H7 (cell line): ENCODE measurements at regions not wholly inside any gene's neighbourhood (a gene's known extent, or its start where the extent isn't known, plus 50 kb on each side); places are given as distances from the start of the nearest gene placed in this dataset.
"Not testable (repeated sequence)": the region's sequence is repeated elsewhere in the genome, so short reads cannot be mapped to it uniquely, and the experiment has no call there.

Source experiments
- DNase-seq: peaks from one replicate; pipeline ENCODE4 v3.0.0; 2012
- H3K27me3 ChIP-seq: 2 replicates; pipeline ENCODE4 v1.6.0; 2011; ENCODE audit warnings: mild to moderate bottlenecking, low read length; ENCODE audit not compliant: control insufficient read depth, insufficient read depth
- H3K36me3 ChIP-seq: replicated peaks from 2 replicates; pipeline ENCODE4 v1.5.1; 2011; ENCODE audit warnings: low read length; ENCODE audit not compliant: control insufficient read depth, insufficient read depth
- H3K4me3 ChIP-seq: 2 replicates; pipeline ENCODE4 v1.5.1; 2011; ENCODE audit warnings: low read depth, mild to moderate bottlenecking, control low read depth, low read length, moderate library complexity; ENCODE audit not compliant: insufficient read depth

DNA sequence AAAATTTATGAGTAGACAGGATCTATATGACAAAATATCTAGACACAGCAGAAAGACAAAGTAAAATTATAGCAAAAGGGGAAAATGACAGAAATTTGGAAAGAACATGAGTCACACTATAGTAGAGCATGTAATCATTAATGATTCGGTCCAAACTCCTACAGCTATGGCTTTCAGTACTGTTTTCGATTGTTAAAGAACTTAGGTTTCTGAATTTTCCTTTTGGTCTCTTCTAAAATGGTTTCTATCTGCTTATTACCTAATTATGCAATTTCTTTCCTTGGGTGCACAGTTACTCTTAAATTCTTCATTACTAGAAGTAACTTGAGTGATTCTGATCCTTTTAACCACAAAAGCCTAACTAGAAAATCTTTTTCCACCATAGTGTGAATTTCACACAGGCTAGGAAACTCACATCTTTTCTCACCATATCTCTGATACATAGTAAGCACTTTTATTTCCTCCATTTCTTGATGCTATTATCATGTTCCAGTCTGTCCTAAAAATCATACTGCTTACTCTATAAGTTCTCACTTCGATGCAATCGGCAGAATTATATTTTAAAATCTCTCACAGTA lies 1101.4 kb downstream of the PCDH9 start:
- no peaks in the 10 kb centered on the region for H3K27me3 ChIP-seq
- H3K4me3 ChIP-seq = no peak overlapping the region
- no peak for DNase-seq
- no peaks in the 10 kb centered on the region for H3K36me3 ChIP-seq

DNA sequence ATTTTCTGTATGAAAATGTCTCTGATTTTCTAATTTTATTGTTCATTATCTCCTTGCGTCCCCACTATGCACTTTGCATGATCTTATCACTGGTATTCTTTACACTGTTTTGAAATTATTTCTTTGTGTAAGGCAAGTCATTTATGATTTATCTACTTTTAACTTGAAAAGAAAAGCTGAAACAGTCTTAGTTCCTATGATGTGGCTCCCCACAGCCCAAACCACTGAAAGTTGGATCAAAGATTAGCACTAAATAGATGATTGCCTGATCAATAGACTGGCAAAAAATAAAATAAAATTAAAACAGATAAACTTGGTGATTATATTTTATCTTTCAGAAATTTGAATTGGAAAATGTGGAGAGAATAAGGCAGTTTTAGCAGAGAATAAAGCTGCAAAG lies 1101.9 kb downstream of the PCDH9 start:
- no peaks in the 10 kb centered on the region for H3K36me3 ChIP-seq
- H3K27me3 ChIP-seq = no peaks in the 10 kb centered on the region
- H3K4me3 ChIP-seq = no peak overlapping the region
- DNase-seq = no peak

DNA sequence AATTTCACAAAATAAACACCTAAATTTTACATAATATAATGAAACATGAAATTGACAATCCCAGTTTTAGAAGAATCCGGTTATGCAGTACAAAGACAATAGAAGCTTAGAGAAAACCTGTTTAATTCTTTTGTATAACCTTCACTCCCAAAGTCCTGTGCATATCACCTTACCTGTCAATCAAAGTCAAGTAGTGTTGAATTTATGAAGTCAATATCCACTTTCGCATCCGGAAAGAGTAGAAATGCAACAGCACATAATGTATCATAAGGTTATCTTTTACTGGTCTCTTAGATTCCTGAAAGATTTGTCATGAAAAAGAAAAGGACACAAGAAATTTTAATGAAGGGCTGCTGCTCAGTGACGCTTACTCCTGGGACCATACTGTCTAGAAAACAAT lies 1112.6 kb downstream of the PCDH9 start:
- DNase-seq = no peak
- H3K27me3 ChIP-seq = no peaks in the 10 kb centered on the region
- H3K4me3 ChIP-seq = no peak overlapping the region
- H3K36me3 ChIP-seq = no peaks in the 10 kb centered on the region

DNA sequence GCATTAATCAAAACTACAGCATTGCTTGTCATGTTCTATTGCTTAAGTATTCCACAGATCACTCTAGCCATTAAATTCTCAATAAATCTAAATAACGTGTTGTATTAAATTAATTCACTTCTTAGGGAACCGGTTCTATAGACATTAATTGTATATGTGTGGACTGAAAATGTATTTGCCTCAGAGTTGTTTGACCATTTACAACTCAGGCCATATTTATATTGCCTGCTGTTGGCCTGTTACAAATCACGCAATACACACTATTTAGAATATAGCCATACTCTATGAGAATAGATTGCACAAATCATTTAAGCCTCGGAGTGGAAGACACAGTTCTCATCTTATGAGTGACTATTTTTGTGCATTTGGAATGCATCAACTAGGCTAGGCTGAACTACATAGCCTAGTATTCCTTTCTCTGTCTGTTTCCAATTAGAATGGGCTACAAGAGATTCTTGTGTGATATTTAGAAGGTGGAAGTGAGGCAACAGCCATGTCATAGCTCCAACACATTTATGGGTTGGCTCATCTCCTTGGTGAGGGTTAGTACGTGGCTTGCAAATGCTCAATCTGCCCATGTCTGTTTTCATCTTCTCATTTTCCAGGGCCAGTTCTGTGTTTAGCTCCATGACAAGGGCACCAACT lies 1116.1 kb downstream of the PCDH9 start:
- no peak for DNase-seq
- Histone ChIP-seq H3K4me3 (no peak overlapping the region), H3K27me3 (no peaks in the 10 kb centered on the region), H3K36me3 (no peaks in the 10 kb centered on the region)

DNA sequence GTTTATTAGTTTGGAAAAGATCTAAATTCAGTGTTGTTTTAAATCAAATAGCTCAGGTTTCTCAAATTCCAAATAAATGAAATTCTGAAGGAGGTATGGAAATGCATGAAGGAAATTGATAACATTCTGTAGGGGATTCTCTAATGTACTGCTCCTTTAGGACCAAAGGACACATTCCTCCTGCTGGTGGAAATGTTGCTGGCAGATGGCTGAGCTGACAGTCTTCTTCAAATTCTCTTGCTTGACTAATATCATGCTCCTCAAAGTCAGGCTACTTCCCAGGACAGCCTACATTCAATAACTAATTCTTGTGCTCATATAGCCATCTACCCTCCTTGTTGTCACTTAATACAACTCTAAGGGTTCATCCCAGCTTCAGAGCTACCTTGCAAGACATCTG lies 1118.5 kb downstream of the PCDH9 start:
- H3K27me3 ChIP-seq = no peaks in the 10 kb centered on the region
- no peaks in the 10 kb centered on the region for H3K36me3 ChIP-seq
- no peak overlapping the region for H3K4me3 ChIP-seq
- DNase-seq = peak; percentile 3

DNA sequence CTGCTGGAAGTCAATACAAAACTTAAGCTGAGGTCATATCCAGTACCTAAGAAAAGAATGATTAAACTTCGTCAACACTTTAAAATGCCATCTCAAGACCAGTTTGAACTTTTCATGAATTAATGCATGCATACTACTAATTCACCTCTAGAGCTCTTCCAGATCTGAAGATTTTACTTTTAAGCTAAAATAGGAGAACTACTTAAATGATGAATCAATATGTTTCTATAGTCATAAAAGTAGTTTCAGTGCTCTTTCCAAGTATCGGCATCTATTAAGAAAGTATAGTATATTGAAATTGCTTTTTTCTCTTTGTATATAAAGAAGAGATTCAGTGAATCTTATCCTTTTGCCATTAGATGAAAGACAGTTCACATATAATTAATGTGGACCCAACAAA lies 1123.9 kb downstream of the PCDH9 start:
- DNase-seq = no peak
- no peak overlapping the region for H3K4me3 ChIP-seq

DNA sequence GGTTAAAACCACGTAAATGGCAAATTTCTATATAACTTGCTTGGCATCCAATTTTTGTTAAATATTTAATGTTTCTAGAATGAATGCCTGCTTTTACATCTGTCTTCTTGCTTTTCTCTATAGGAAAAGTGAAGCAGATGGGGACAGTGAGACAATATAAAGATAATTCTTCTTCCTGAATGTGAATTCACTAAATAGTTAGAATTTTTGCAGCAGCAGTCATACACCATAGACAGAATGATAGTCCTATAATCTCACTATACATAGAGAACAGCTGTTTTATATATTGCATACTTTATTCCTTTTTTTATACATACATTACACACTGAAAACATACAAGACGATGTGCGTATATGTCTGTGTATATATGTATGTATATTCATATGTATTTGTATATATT lies 1127.3 kb downstream of the PCDH9 start:
- Histone ChIP-seq H3K4me3 (no peak overlapping the region), H3K27me3 (no peaks in the 10 kb centered on the region), H3K36me3 (no peaks in the 10 kb centered on the region)
- no peak for DNase-seq

More for the DNA sequence above, 1123.9 kb downstream of the PCDH9 start:
- Histone ChIP-seq H3K36me3 (no peaks in the 10 kb centered on the region), H3K27me3 (no peaks in the 10 kb centered on the region)

DNA sequence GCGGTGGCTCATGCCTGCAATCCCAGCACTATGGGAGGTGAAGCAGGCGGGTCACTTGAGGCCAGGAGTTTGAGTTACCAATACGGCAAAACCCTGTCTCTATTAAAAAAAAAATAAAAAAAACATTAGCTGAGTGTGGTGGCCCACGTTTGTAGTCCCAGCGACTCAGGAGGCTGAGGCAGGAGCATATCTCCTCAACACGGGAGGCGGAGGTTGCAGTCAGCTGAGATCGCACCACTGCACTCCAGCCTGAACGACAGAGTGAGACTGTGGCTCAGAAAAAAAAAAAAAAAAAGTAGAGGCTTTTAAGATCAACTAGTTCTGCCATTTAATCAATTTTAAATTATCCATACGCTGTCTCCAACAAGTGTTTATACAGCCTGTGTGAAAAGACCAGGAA lies 1130.3 kb downstream of the PCDH9 start:
- Histone ChIP-seq H3K27me3 (no peaks in the 10 kb centered on the region), H3K36me3 (no peaks in the 10 kb centered on the region), H3K4me3 (no peak overlapping the region)
- no peak for DNase-seq

DNA sequence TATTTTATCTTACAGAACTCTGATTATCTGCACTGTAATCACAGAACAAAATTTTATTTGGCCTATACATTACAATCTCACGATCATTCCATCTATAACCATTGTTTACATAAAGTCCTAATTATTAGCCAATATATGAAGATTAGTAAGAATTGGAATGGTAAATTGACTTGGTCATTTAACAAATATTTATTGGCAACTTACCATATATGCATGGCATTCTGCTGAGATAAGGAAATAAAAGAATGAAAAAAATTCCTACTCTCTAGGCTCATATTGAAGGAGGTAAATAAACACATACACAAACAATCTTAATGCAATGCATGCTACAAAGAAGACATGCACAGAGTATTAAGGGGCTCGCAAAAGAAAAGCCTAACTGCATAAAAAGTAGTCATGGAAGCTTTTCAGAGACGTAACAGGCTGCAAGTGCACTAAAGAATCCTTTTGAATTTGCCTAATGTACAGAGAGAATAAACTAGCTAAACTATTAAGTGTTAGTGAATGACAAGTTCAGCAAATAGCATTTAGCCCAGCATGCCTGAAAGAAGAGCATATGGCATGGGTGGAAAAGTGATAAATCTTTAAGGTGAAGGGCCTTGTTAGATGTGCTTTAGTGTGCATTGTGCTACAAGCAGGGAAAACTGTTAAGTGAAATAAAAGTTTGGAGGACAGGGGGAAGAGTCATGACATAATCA lies 1131.1 kb downstream of the PCDH9 start:
- Histone ChIP-seq H3K27me3 (no peaks in the 10 kb centered on the region), H3K4me3 (no peak overlapping the region), H3K36me3 (no peaks in the 10 kb centered on the region)
- no peak for DNase-seq

DNA sequence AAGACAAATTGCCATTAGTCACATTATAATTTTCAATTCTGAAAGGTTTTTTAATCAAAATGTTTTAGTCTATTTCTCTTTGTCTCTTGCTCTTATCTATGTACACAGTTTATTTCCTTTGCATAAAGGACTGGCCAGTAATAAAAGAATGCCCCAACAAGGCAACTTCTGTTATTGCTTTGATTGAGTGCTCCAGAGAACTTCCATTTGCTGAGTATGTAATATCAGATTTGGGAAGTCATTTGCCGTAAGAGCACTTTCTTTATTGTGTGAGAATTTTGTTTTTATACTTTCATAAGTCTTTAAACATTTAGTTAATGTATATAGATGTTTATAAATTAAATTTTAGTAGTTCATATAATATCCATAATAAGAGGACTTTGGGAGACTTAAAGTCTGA lies 1140.4 kb downstream of the PCDH9 start:
- H3K4me3 ChIP-seq = no peak overlapping the region
- H3K36me3 ChIP-seq = no peaks in the 10 kb centered on the region
- no peak for DNase-seq
- no peaks in the 10 kb centered on the region for H3K27me3 ChIP-seq

DNA sequence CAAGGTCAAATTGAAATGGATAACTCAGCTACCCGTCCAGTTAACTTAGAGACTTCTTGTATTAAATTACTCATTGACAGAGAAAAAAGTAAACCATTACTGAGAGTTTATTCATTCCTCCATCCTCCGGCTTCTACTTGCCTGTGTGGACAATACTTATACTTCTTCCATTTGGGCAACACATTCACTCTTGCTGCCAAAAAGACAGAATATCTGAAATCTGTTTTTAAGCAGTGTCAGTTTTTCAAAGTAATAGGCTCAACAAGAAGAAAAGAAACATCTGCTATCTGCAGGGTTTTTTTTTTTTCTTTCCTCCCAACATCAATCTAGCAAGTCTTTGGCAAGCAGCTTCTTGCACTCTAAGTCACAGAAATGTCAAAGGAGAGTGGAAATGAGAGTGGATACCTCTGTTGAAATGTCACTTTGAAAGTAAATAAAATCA lies 1142.8 kb downstream of the PCDH9 start:
- Histone ChIP-seq H3K36me3 (no peaks in the 10 kb centered on the region), H3K27me3 (no peaks in the 10 kb centered on the region), H3K4me3 (no peak overlapping the region)
- DNase-seq = no peak

DNA sequence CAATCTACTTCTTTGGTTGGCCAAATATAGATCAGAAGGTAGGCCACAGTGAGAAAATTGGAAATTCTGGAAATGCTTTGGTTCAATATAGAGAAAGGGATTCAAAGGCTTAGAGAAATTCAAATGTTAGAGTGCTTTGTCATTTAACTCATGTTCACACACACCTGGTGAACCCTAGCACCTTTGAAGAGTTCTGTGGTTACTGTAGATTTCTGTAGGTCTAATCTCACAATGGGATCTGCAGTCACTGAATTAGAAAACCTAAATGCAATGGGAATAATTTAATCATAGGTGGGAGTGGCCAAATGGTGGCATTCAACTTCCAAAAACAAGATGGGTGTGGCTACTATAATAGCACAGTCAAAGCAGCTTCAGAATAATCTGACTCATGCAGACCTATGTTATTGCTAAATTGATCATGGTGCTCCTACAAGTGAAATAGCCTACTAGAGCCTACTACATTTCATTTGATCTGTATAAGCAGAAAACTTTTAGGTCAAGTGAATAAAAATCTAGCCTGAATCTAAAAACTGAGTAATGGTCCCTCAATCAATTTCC lies 1152.9 kb downstream of the PCDH9 start:
- Histone ChIP-seq H3K27me3 (no peaks in the 10 kb centered on the region), H3K4me3 (no peak overlapping the region), H3K36me3 (no peaks in the 10 kb centered on the region)
- DNase-seq = no peak

DNA sequence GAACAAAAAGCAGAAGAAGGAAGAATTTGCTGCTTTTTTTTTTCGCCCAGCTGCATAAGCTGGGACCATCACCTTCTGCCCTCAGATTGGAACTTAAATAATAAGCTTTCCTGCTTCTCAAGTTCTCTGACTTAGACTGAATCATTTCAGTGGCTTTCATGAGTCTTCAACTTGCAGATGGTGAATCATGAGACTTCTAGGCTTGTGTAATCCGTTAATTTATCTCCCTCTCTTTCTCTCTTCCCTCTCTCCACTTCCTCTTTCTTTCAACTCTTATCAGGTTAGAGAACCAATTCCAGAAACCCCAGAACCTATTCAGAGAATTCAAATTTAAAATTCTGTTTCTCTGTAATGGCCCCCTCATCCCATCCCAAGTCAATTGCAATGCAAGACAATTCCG lies 1153.7 kb downstream of the PCDH9 start:
- Histone ChIP-seq H3K27me3 (no peaks in the 10 kb centered on the region), H3K4me3 (no peak overlapping the region), H3K36me3 (no peaks in the 10 kb centered on the region)
- DNase-seq = no peak

DNA sequence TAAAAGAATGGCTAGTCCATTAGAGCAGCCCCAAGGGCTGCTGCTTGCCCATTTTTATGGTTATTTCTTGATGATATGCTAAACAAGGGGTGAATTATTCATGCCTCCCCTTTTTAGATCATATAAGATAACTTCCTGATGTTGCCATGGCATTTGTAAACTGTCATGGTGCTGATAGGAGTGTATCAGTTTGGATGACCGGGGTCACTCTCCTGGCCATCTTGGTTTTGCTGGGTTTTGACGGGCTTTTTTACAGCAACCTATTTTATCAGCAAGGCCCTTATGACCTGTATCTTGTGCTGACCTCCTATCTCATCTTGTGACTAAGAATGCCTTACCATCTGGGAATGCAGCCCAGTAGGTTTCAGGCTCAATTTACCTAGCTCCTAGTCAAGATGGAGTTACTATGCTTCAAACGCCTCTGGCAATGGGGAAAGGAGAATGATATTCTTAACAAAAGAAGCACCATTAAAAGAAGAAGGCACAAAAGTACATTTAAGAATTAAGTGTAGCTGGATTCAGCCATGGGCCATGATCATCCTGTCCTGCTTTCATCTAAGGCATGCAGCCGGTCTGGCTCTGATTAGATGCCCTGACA lies 1156.0 kb downstream of the PCDH9 start:
- no peak for DNase-seq
- H3K4me3 ChIP-seq = no peak overlapping the region
- no peaks in the 10 kb centered on the region for H3K27me3 ChIP-seq
- H3K36me3 ChIP-seq = no peaks in the 10 kb centered on the region

DNA sequence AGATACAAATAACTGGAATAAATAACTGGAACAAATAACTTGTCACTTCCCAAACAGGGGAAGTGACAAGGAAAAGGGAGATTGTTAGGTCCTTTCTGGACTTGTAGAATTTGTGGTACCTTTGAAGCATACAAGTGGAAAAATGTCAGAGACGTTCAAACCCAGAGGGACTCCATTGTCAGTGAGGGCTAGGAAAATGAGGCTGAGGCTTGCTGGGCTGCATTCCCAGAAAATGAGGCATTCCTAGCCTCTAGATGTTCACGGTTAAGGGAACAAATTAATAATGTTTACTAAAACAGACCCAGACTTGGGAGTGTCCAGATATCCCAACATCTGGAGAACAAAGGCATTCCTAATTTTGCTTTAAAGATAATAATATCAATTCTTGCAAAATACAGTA lies 1158.0 kb downstream of the PCDH9 start:
- not testable (repeated sequence) for H3K4me3 ChIP-seq, H3K27me3 ChIP-seq, H3K36me3 ChIP-seq, DNase-seq
